CD4-positive, alpha-beta T cell (primary cell): ENCODE measurements at regions not wholly inside any gene's neighbourhood (a gene's known extent, or its start where the extent isn't known, plus 50 kb on each side); places are given as distances from the start of the nearest gene placed in this dataset.

Experiments
- ATAC-seq: fragments of 200-7000 bp; cut with Tn5 transposase; one replicate; pipeline ENCODE4 v1.10.0; 2022; ENCODE audit warnings: mild to moderate bottlenecking; ENCODE audit not compliant: poor library complexity
- CTCF ChIA-PET: fragments of 350-600 bp; sonication (Branson Sonifier 250); formaldehyde crosslinking; loops from one replicate; lab custom pipeline; 2021; ENCODE audit warnings: antibody characterized with exemption, inconsistent platforms; lab: Charles Lee
- POLR2A ChIA-PET: fragments of 350-600 bp; sonication (Branson Sonifier 250); formaldehyde crosslinking; loops from one replicate; lab custom pipeline; 2021; ENCODE audit warnings: antibody characterized with exemption, inconsistent platforms; lab: Charles Lee
- DNase-seq, 14 experiments: peaks; one replicate each; pipeline ENCODE4 v3.0.0-alpha.2; 2013 to 2020; ENCODE audit warnings: mixed read lengths in 2 of 14
- H3K27ac ChIP-seq, 2 donors: one replicate each; pipeline versions ENCODE4 v1.5.1 to v1.7.0; 2013; ENCODE audit warnings: low read length in 2 of 2, low read depth in 1 of 2, mild to moderate bottlenecking in 1 of 2
- H3K27me3 ChIP-seq, 2 experiments: 1 replicate in 1 of 2; 2 replicates in 1 of 2; pipeline versions ENCODE4 v1.6.1 to v1.7.0; 2013; ENCODE audit warnings: low read length in 2 of 2, control low read depth in 1 of 2, mild to moderate bottlenecking in 1 of 2, moderate library complexity in 1 of 2; ENCODE audit not compliant: insufficient read depth in 2 of 2, control insufficient read depth in 1 of 2
- H3K36me3 ChIP-seq: one replicate; pipeline ENCODE4 v1.6.1; 2013; ENCODE audit warnings: low read length, control low read depth; ENCODE audit not compliant: insufficient read depth
- H3K4me1 ChIP-seq: one replicate; pipeline ENCODE4 v1.6.1; 2013; ENCODE audit warnings: low read length, control low read depth; ENCODE audit not compliant: insufficient read depth
- H3K4me3 ChIP-seq: one replicate; pipeline ENCODE4 v1.5.1; 2013; ENCODE audit warnings: mild to moderate bottlenecking, low read length, moderate library complexity
- H3K9me3 ChIP-seq, 2 experiments: 1 replicate in 1 of 2; 2 replicates in 1 of 2; pipeline versions ENCODE4 v1.6.1 to v1.7.0; 2013; ENCODE audit warnings: low read length in 2 of 2, mild to moderate bottlenecking in 2 of 2, control low read depth in 1 of 2, moderate library complexity in 1 of 2; ENCODE audit not compliant: control insufficient read depth in 1 of 2, insufficient read depth in 1 of 2
- H3K27ac Mint-ChIP-seq: one replicate; pipeline ENCODE4 v1.8.0; 2020; ENCODE audit warnings: mixed read lengths
- H3K27me3 Mint-ChIP-seq: one replicate; pipeline ENCODE4 v1.8.0; 2021; ENCODE audit warnings: mixed read lengths
- H3K36me3 Mint-ChIP-seq: one replicate; pipeline ENCODE4 v1.8.0; 2021; ENCODE audit warnings: low read depth, mixed read lengths
- H3K4me1 Mint-ChIP-seq: one replicate; pipeline ENCODE4 v1.8.0; 2021; ENCODE audit warnings: low read depth, mixed read lengths
- H3K4me3 Mint-ChIP-seq: one replicate; pipeline ENCODE4 v1.8.0; 2020; ENCODE audit warnings: mild to moderate bottlenecking, mixed read lengths
- H3K9me3 Mint-ChIP-seq: one replicate; pipeline ENCODE4 v1.8.0; 2020; ENCODE audit warnings: mixed read lengths
- CTCF ChIP-seq: fragments of 200-600 bp; IDR thresholded peaks from one replicate; pipeline ENCODE4 v1.8.0; 2022; ENCODE audit warnings: antibody characterized with exemption, mild to moderate bottlenecking
- intact Hi-C, 2 experiments: fragments of 100-400 bp; cut with DNase I in 1 of 2; cut with micrococcal nuclease in 1 of 2; formaldehyde crosslinking; loops; one replicate each; pipeline versions ENCODE4 v1.15.1 to v1.9.0; 2023 to 2025; cut with DNase I, micrococcal nuclease

DNA sequence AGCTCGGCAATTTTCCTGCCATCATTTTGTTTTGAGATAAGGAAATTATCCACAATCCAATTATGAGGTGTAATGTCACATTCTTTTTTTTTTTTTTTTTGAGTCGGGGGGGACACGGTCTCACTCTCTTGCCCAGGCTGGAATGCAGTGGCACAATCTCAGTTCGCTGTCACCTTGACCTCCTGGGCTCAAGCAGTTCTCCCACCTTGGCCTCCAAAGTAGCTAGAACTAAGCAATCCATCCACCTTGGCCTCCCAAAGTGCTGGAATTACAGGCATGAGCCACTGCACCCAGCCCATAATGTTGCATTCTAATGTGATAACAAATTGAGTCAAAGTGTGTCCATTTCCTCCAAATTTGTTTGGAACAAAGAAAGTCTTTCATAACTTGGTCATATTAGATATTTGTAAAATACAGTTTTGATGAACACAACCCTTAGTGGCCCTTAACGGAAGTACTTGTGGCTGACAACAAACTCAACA is 144.1 kb upstream of the AFDN start:
- H3K36me3 Mint-ChIP-seq = no peaks in the 10 kb centered on the region
- ATAC-seq = no peak
- no peak for TF ChIP-seq CTCF
- Histone ChIP-seq H3K27ac (no peak overlapping the region), H3K9me3 (peaks cover 0 to 13% of the 10 kb centered on the region in 2 experiments), H3K4me3 (no peak overlapping the region), H3K4me1 (peaks cover 10% of the 10 kb centered on the region), H3K36me3 (no peaks in the 10 kb centered on the region), H3K27me3 (peaks cover 45 to 50% of the 10 kb centered on the region in 2 experiments)
- H3K4me1 Mint-ChIP-seq = no peaks in the 10 kb centered on the region
- no peak for DNase-seq
- H3K9me3 Mint-ChIP-seq = no peaks in the 10 kb centered on the region
- intact Hi-C loops = no loop called here
- H3K4me3 Mint-ChIP-seq = no peak overlapping the region
- peaks cover 80% of the 10 kb centered on the region for H3K27me3 Mint-ChIP-seq
- ChIA-PET POLR2A (no interaction called here), CTCF (no interaction called here)
- H3K27ac Mint-ChIP-seq = no peak overlapping the region

DNA sequence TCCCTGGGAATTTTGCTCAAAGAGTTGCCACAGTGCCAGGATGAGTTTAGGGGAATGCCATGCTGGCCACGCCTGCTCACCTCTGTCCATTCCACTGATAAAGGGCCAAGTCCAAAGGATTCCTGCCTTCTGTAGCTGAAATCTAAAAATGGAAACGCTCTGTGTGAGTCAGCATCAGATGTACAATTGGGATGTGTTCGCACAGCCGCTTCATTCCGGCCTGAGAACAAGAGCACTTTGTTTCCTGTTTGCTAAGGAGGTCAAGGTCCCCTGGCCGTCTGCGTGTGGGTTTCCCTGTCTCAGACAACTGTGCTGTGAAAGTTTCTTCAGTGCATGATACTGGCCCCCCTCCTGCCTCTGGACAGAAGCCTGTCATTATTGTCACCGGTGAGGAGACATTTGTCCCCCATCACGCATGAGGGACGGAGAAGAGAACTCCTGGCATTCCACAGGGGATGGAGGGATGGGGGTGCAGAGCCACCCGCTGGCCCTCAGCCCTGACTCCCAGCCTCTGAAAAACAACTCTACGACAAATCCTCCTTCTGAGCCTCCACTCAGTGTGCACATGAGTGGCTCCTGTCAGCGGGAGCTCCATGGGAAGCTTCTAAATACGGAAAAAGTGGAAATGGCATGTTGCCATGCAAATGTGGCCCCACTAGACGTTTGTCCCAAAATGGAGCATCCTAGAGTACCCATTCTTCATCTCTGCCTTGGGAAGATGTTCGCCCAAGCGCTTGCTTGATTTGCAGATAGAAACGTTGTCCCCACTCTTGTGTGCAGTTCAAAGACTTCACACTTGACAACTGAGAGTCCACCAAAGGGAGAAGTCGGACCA is 143.5 kb upstream of the AFDN start:
- Mint-ChIP-seq H3K9me3 (no peaks in the 10 kb centered on the region), H3K4me1 (no peaks in the 10 kb centered on the region), H3K36me3 (no peaks in the 10 kb centered on the region), H3K4me3 (no peak overlapping the region), H3K27me3 (peaks cover 78% of the 10 kb centered on the region), H3K27ac (no peak overlapping the region)
- Histone ChIP-seq H3K27me3 (peaks cover 39 to 44% of the 10 kb centered on the region in 2 experiments), H3K4me1 (peaks cover 9% of the 10 kb centered on the region), H3K27ac (no peak overlapping the region), H3K4me3 (no peak overlapping the region), H3K36me3 (no peaks in the 10 kb centered on the region), H3K9me3 (peaks cover 0 to 13% of the 10 kb centered on the region in 2 experiments)
- intact Hi-C loops = no loop called here
- TF ChIP-seq CTCF = no peak
- CTCF ChIA-PET = no interaction called here
- POLR2A ChIA-PET = no interaction called here
- ATAC-seq = no peak
- DNase-seq = no peak

- no peak for TF ChIP-seq CTCF
- Histone ChIP-seq H3K27me3 (peaks cover 31 to 35% of the 10 kb centered on the region in 2 experiments), H3K4me3 (no peak overlapping the region), H3K4me1 (peaks cover 7% of the 10 kb centered on the region), H3K9me3 (peaks cover 0 to 13% of the 10 kb centered on the region in 2 experiments), H3K36me3 (no peaks in the 10 kb centered on the region), H3K27ac (no peak overlapping the region)
- H3K4me3 Mint-ChIP-seq = no peak overlapping the region
- DNase-seq (no peak), ATAC-seq (no peak)
- ChIA-PET POLR2A (no interaction called here), CTCF (no interaction called here)
- H3K36me3 Mint-ChIP-seq = no peaks in the 10 kb centered on the region
- intact Hi-C loops = no loop called here
- no peaks in the 10 kb centered on the region for H3K9me3 Mint-ChIP-seq
- no peak overlapping the region for H3K27ac Mint-ChIP-seq
- H3K4me1 Mint-ChIP-seq = no peaks in the 10 kb centered on the region
- H3K27me3 Mint-ChIP-seq = peaks cover 69% of the 10 kb centered on the region
Observed at GRCh38 chr6:167684276-167685104, 142.2 kb upstream of the AFDN start.
